H1 (cell line): ENCODE measurements at regions not wholly inside any gene's neighbourhood (a gene's known extent, or its start where the extent isn't known, plus 50 kb on each side); places are given as distances from the start of the nearest gene placed in this dataset.

Source experiments
- BRCA1 ChIP-seq: IDR thresholded peaks from 2 replicates; pipeline ENCODE4 v1.6.1; 2012; ENCODE audit warnings: low read depth, low read length, improper control_type of control experiment
- TF ChIP-seq, protein P1 (sequence below): IDR thresholded peaks from 2 replicates; pipeline ENCODE4 v1.6.1; 2011; ENCODE audit warnings: low read length, improper control_type of control experiment

DNA sequence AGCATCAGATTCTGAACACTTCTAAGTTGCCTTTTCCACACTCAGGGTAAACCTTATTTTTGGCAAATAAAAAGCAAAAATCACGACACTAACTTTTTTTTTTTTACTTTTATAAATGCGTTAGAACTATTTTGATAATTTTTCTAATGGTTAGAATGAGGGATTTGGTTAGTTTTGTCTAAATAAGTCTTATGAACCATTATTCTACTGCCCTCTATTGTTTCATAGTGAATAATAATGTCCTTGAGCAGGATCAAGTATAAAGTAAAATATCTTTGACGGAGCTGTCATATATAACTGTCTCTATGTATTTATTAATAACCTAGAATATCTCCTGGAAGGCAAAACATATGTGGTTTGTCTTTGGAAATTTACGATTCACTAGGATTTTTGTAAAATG, 631.8 kb downstream of the GABRG2 start (continued):
- no peak for TF ChIP-seq BRCA1
- TF ChIP-seq, protein P1, sequence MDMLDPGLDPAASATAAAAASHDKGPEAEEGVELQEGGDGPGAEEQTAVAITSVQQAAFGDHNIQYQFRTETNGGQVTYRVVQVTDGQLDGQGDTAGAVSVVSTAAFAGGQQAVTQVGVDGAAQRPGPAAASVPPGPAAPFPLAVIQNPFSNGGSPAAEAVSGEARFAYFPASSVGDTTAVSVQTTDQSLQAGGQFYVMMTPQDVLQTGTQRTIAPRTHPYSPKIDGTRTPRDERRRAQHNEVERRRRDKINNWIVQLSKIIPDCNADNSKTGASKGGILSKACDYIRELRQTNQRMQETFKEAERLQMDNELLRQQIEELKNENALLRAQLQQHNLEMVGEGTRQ = no peak
